ENCODE measurements at regions not wholly inside any gene's neighbourhood (a gene's known extent, or its start where the extent isn't known, plus 50 kb on each side); places are given as distances from the start of the nearest gene placed in this dataset.

DNA sequence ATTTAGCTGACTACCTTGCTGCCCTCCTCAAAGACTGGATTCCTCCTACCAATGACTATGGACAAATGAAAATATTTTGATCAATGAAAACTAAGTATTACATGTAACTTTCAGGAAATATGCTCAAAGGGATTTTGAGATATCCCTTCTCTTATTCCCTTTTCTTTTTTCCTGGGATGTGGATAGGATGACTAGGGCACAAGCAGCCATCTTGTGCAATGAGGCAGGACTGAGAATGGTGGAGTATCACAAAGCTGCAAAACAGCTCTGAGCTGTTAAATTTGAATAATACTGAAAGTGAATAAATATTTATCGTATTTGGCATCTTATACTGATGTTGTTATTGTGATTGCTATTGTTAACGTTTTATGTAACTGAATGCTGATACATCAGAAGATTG lies 333.1 kb upstream of the NUDT12 start:
- TF ChIP-seq, protein P1, sequence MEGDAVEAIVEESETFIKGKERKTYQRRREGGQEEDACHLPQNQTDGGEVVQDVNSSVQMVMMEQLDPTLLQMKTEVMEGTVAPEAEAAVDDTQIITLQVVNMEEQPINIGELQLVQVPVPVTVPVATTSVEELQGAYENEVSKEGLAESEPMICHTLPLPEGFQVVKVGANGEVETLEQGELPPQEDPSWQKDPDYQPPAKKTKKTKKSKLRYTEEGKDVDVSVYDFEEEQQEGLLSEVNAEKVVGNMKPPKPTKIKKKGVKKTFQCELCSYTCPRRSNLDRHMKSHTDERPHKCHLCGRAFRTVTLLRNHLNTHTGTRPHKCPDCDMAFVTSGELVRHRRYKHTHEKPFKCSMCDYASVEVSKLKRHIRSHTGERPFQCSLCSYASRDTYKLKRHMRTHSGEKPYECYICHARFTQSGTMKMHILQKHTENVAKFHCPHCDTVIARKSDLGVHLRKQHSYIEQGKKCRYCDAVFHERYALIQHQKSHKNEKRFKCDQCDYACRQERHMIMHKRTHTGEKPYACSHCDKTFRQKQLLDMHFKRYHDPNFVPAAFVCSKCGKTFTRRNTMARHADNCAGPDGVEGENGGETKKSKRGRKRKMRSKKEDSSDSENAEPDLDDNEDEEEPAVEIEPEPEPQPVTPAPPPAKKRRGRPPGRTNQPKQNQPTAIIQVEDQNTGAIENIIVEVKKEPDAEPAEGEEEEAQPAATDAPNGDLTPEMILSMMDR (conservative IDR thresholded peaks at IDR 0.05), result no peak
- TF ChIP-seq ZFX (IDR thresholded peaks at IDR 0.05), result no peak
- H3K27ac ChIP-seq, result no peak overlapping the region

- TF ChIP-seq ZFX (IDR thresholded peaks at IDR 0.05), result no peak
- TF ChIP-seq, protein P1 (conservative IDR thresholded peaks at IDR 0.05), result no peak
- H3K27ac ChIP-seq, result no peak overlapping the region
Observed at GRCh38 chr5:103894882-103895281, 332.3 kb upstream of the NUDT12 start.

- TF ChIP-seq ZFX (IDR thresholded peaks at IDR 0.05), result no peak
- TF ChIP-seq, protein P1 (conservative IDR thresholded peaks at IDR 0.05), result no peak
Observed at GRCh38 chr5:103891151-103891550, 328.6 kb upstream of the NUDT12 start.

GRCh38 chr5:103890313-103890712 lies 327.7 kb upstream of the NUDT12 start:
- H3K27ac ChIP-seq, result no peak overlapping the region
- no peak for TF ChIP-seq ZFX (IDR thresholded peaks at IDR 0.05)
- TF ChIP-seq, protein P1 (conservative IDR thresholded peaks at IDR 0.05), result no peak

More at GRCh38 chr5:103891151-103891550, 328.6 kb upstream of the NUDT12 start:
- no peak overlapping the region for H3K27ac ChIP-seq

DNA sequence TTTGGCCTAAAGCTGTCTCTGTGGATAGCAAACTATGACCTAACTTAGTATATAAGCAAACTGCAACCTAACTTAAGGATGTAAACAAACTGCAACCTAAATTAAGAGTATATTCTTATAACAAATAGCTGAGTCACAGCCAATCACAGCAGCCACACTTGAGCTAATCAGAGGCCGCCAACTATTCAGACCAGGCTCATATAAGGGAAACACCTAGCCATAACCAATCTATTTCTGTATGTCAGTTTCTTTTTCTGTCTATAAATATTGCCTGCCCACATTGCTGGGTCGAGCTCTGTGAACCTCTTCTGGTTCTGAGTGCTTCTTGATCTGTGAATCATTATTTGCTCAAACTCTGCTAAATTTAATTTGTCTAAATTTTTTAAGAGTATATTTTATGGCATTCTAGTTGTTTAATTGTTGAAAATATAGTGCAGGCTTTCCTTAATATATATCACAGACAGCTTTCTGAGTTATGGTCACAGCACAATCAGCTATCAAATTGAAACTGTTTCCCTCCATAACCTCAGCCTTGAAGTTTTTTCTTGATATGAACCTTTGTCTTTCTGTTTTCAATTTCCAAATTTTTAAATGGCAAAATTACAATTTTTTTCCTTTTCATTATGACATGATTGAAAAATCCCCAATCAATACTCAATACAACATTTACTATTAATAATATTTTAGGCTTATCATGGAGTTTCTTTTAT lies 327.1 kb upstream of the NUDT12 start:
- TF ChIP-seq, protein P1 (conservative IDR thresholded peaks at IDR 0.05), result no peak
- TF ChIP-seq ZFX (IDR thresholded peaks at IDR 0.05), result no peak
- no peak overlapping the region for H3K27ac ChIP-seq

DNA sequence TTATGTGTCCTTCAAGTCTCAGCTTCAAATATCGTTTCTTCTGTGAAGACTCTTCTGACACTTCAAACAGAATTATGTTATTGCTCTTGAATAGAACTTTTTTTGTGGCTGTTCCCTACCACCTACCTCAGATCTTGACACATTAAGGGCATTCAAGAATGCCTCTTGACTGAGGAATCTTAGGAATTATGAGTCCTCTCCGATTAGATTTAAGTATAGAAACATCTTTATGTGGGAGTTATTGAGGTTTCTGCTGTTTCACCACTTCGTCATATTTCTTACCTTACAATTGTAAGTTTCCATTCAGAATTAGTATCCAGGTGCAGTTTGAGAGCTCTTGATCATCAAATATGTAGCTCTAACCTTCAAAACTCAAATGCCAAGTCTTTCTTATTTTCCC lies 324.2 kb upstream of the NUDT12 start:
- TF ChIP-seq ZFX (IDR thresholded peaks at IDR 0.05), result no peak
- TF ChIP-seq, protein P1 (conservative IDR thresholded peaks at IDR 0.05), result no peak

DNA sequence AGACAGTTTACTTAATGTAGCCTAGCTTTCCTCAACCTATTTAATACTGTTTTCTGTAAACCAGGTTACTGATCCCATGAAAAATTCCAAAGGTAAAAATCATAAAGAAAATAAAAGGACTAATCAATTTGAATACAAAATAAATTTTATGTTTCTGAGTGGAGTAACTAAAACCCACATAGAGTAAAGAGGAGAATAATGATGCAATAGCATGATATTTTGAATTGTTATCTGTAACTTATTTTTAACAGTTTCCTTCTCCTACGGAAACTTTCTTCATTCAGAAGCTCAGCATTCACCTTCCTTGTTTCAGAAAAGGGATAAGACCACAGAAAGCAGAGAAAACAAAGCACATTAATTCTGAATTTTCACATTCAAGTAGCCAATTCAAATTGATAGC lies 320.6 kb upstream of the NUDT12 start:
- no peak overlapping the region for H3K27ac ChIP-seq
- no peak for TF ChIP-seq ZFX (IDR thresholded peaks at IDR 0.05)
- TF ChIP-seq, protein P1 (conservative IDR thresholded peaks at IDR 0.05), result no peak

More for the DNA sequence above, 324.2 kb upstream of the NUDT12 start:
- H3K27ac ChIP-seq, result no peak overlapping the region
